H1 (cell line): ENCODE measurements at regions not wholly inside any gene's neighbourhood (a gene's known extent, or its start where the extent isn't known, plus 50 kb on each side); places are given as distances from the start of the nearest gene placed in this dataset.

ENCODE experiments used
- CTCF ChIA-PET: fragments of 300-600 bp; sonication (Branson Sonifier 250); formaldehyde crosslinking; loops from one replicate; lab custom pipeline; 2021; ENCODE audit not compliant: partially characterized antibody; lab: Charles Lee
- POLR2A ChIA-PET: fragments of 300-600 bp; sonication (Branson Sonifier 250); formaldehyde crosslinking; loops from one replicate; lab custom pipeline; 2021; ENCODE audit warnings: inconsistent platforms; ENCODE audit not compliant: partially characterized antibody; lab: Charles Lee
- DNase-seq, 2 experiments: peaks; one replicate each; pipeline versions ENCODE4 v3.0.0 to v3.0.0-alpha.2; 2010 to 2022; ENCODE audit warnings: low spot score in 2 of 2, low read depth in 1 of 2, mixed read lengths in 1 of 2
- FAIRE-seq: peaks from 2 replicates; lab custom pipeline; 2011; peaks lifted over from hg19 to GRCh38; lab: Jason Lieb, UNC
- H2AFZ ChIP-seq: 2 replicates; pipeline ENCODE4 v1.8.1; 2012; ENCODE audit warnings: low read length, inconsistent platforms
- H2AK5ac ChIP-seq: 2 replicates; pipeline ENCODE4 v1.6.1; 2013; ENCODE audit warnings: low read depth, low read length
- H2BK120ac ChIP-seq: replicated peaks from 2 replicates; pipeline ENCODE3; 2013; ENCODE audit warnings: low read depth, low read length, inconsistent platforms
- H2BK12ac ChIP-seq: 2 replicates; pipeline ENCODE4 v1.6.1; 2013; ENCODE audit warnings: low read depth, low read length
- H2BK15ac ChIP-seq: 2 replicates; pipeline ENCODE4 v1.6.1; 2013; ENCODE audit warnings: low read length
- H2BK20ac ChIP-seq: 2 replicates; pipeline ENCODE4 v1.6.1; 2013; ENCODE audit warnings: low read length
- H2BK5ac ChIP-seq: 2 replicates; pipeline ENCODE4 v1.6.1; 2013; ENCODE audit warnings: low read depth, low read length
- H3K14ac ChIP-seq: 2 replicates; pipeline ENCODE4 v1.6.1; 2013; ENCODE audit warnings: inconsistent platforms; ENCODE audit not compliant: insufficient read length
- H3K18ac ChIP-seq: 2 replicates; pipeline ENCODE4 v1.6.1; 2013; ENCODE audit warnings: low read length; ENCODE audit errors: extremely low read depth
- H3K23ac ChIP-seq: 2 replicates; pipeline ENCODE4 v1.6.1; 2013; ENCODE audit warnings: inconsistent platforms; ENCODE audit not compliant: insufficient read length
- H3K23me2 ChIP-seq: 2 replicates; pipeline ENCODE4 v1.6.1; 2013; ENCODE audit warnings: low read depth, low read length
- H3K27ac ChIP-seq: 2 replicates; pipeline ENCODE4 v1.6.1; 2011; ENCODE audit warnings: low read depth, low read length, inconsistent platforms
- H3K27me3 ChIP-seq, 4 experiments: replicated peaks in 1 of 4; 1 replicate in 1 of 4; 2 replicates in 3 of 4; pipeline versions ENCODE4 v1.6.1 to v1.8.1; 2011 to 2013; ENCODE audit warnings: low read length in 3 of 4, mild to moderate bottlenecking in 3 of 4, inconsistent platforms in 2 of 4, mixed read lengths in 2 of 4, moderate library complexity in 1 of 4; ENCODE audit not compliant: control insufficient read depth in 3 of 4, insufficient read depth in 3 of 4; ENCODE audit errors: extremely low read depth in 1 of 4
- H3K36me3 ChIP-seq, 4 experiments: 2 replicates each; pipeline versions ENCODE4 v1.6.1 to v1.8.1; 2011 to 2013; ENCODE audit warnings: mild to moderate bottlenecking in 4 of 4, low read length in 3 of 4, moderate library complexity in 2 of 4, control low read depth in 1 of 4, inconsistent platforms in 1 of 4; ENCODE audit not compliant: insufficient read depth in 4 of 4, control insufficient read depth in 2 of 4
- H3K4ac ChIP-seq: replicated peaks from 2 replicates; pipeline ENCODE3; 2013; ENCODE audit warnings: low read length, low read depth, mixed read lengths, inconsistent platforms; ENCODE audit not compliant: insufficient read length
- H3K4me1 ChIP-seq, 4 experiments: replicated peaks in 1 of 4; 1 replicate in 1 of 4; 2 replicates in 3 of 4; pipeline versions ENCODE4 v1.6.1 to v1.8.1; 2011 to 2013; ENCODE audit warnings: low read length in 3 of 4, inconsistent platforms in 2 of 4, mixed read lengths in 1 of 4; ENCODE audit not compliant: insufficient read depth in 4 of 4, control insufficient read depth in 3 of 4
- H3K4me2 ChIP-seq, 2 experiments: 2 replicates each; pipeline versions ENCODE4 v1.6.1 to v1.8.1; 2011 to 2013; ENCODE audit warnings: low read depth in 2 of 2, low read length in 2 of 2, control low read depth in 1 of 2, inconsistent platforms in 1 of 2, mild to moderate bottlenecking in 1 of 2; ENCODE audit not compliant: insufficient read depth in 1 of 2
- H3K4me3 ChIP-seq, 4 experiments: fragments of 200-600, 300-600 bp in 1 of 4; sonication (generic), shearing (Covaris generic), sonication (Bioruptor Twin) in 1 of 4; 2 replicates each; pipeline versions ENCODE4 v1.5.1 to v1.8.1; 2011 to 2016; ENCODE audit warnings: low read length in 4 of 4, low read depth in 3 of 4, control low read depth in 2 of 4, inconsistent platforms in 2 of 4, mild to moderate bottlenecking in 2 of 4, mixed read lengths in 1 of 4, moderate library complexity in 1 of 4; ENCODE audit not compliant: insufficient read depth in 2 of 4; ENCODE audit errors: extremely low read depth in 1 of 4
- H3K56ac ChIP-seq: replicated peaks from 2 replicates; pipeline ENCODE3; 2013; ENCODE audit warnings: low read depth, mild to moderate bottlenecking, mixed read lengths, low read length, inconsistent platforms; ENCODE audit not compliant: insufficient read length
- H3K79me1 ChIP-seq: 2 replicates; pipeline ENCODE4 v1.6.1; 2013; ENCODE audit warnings: low read depth, low read length, control low read depth
- H3K79me2 ChIP-seq, 2 experiments: 2 replicates each; pipeline versions ENCODE4 v1.6.1 to v1.8.1; 2012 to 2013; ENCODE audit warnings: low read length in 2 of 2, mild to moderate bottlenecking in 2 of 2, inconsistent platforms in 1 of 2; ENCODE audit not compliant: insufficient read depth in 2 of 2, control insufficient read depth in 1 of 2
- H3K9ac ChIP-seq, 4 experiments: replicated peaks in 1 of 4; 1 replicate in 1 of 4; 2 replicates in 3 of 4; pipeline versions ENCODE4 v1.6.1 to v1.8.1; 2011 to 2013; ENCODE audit warnings: low read depth in 3 of 4, low read length in 3 of 4, control low read depth in 2 of 4, mild to moderate bottlenecking in 2 of 4, moderate library complexity in 2 of 4, inconsistent platforms in 1 of 4; ENCODE audit errors: extremely low read depth in 1 of 4
- H3K9me3 ChIP-seq, 2 experiments: 2 replicates each; pipeline versions ENCODE4 v1.6.1 to v1.8.1; 2012 to 2013; ENCODE audit warnings: mild to moderate bottlenecking in 2 of 2, moderate library complexity in 2 of 2, control low read depth in 1 of 2, inconsistent platforms in 1 of 2, low read depth in 1 of 2, low read length in 1 of 2, mixed read lengths in 1 of 2; ENCODE audit not compliant: insufficient read depth in 2 of 2
- H4K20me1 ChIP-seq, 2 experiments: replicated peaks in 1 of 2; 2 replicates each; pipeline versions ENCODE3 to v1.8.1; 2011 to 2013; ENCODE audit warnings: inconsistent platforms in 2 of 2, low read length in 2 of 2, mild to moderate bottlenecking in 1 of 2; ENCODE audit not compliant: insufficient read depth in 2 of 2, control insufficient read depth in 1 of 2
- H4K5ac ChIP-seq: 2 replicates; pipeline ENCODE4 v1.6.1; 2013; ENCODE audit warnings: low read length, low read depth, mixed read lengths, inconsistent platforms; ENCODE audit not compliant: insufficient read length
- H4K8ac ChIP-seq: 2 replicates; pipeline ENCODE4 v1.8.0; 2013; ENCODE audit warnings: mild to moderate bottlenecking, moderate library complexity, low read length, inconsistent platforms; ENCODE audit not compliant: insufficient read depth; ENCODE audit errors: extremely low read depth
- H4K91ac ChIP-seq: replicated peaks from 2 replicates; pipeline ENCODE3; 2013; ENCODE audit warnings: low read length, mixed read lengths, inconsistent platforms; ENCODE audit not compliant: insufficient read length
- ATF2 ChIP-seq: IDR thresholded peaks from 2 replicates; pipeline ENCODE4 v1.6.1; 2012; ENCODE audit warnings: low read length, inconsistent platforms
- ATF3 ChIP-seq: IDR thresholded peaks from 2 replicates; pipeline ENCODE4 v1.6.1; 2011; ENCODE audit warnings: low read depth, mild to moderate bottlenecking, low read length; ENCODE audit not compliant: insufficient read depth
- BCL11A ChIP-seq, 2 experiments: IDR thresholded peaks; one replicate each; pipeline ENCODE4 v1.6.1; 2011; ENCODE audit warnings: low read depth in 2 of 2, low read length in 2 of 2, mild to moderate bottlenecking in 2 of 2
- CHD2 ChIP-seq: IDR thresholded peaks from 2 replicates; pipeline ENCODE4 v1.6.1; 2012; ENCODE audit warnings: low read length, improper control_type of control experiment
- JUN ChIP-seq: IDR thresholded peaks from 2 replicates; pipeline ENCODE4 v1.6.1; 2011; ENCODE audit warnings: low read depth, mild to moderate bottlenecking, improper control_type of control experiment, low read length
- KDM1A ChIP-seq: fragments of 200-600, 300-600 bp; sonication (generic); IDR thresholded peaks from 2 replicates; pipeline ENCODE4 v1.7.1; 2016; ENCODE audit warnings: mild to moderate bottlenecking, low read length, borderline replicate concordance
- POU5F1 ChIP-seq: IDR thresholded peaks from 2 replicates; pipeline ENCODE4 v1.6.1; 2011; ENCODE audit warnings: low read depth, mild to moderate bottlenecking, low read length, moderate library complexity
- SIRT6 ChIP-seq: IDR thresholded peaks from one replicate; pipeline ENCODE4 v1.7.1; 2012; ENCODE audit warnings: low read length, inconsistent platforms
- SIX5 ChIP-seq: IDR thresholded peaks from 2 replicates; pipeline ENCODE4 v1.6.1; 2011; ENCODE audit warnings: mild to moderate bottlenecking, low read depth, low read length
- SP1 ChIP-seq: IDR thresholded peaks from 2 replicates; pipeline ENCODE4 v1.6.1; 2011; ENCODE audit warnings: low read depth, low read length
- SUZ12 ChIP-seq: fragments of 200-600 bp; sonication (generic); IDR thresholded peaks from 2 replicates; pipeline ENCODE4 v1.6.1; 2012; ENCODE audit warnings: mild to moderate bottlenecking, inconsistent platforms, low read length, moderate library complexity, mixed read lengths
- TAF1 ChIP-seq: IDR thresholded peaks from 2 replicates; pipeline ENCODE4 v1.6.1; 2011; ENCODE audit warnings: mild to moderate bottlenecking, low read depth, low read length
- USF2 ChIP-seq: IDR thresholded peaks from 2 replicates; pipeline ENCODE4 v1.6.1; 2011; ENCODE audit warnings: low read length, improper control_type of control experiment
- WGBS, 2 experiments: shearing (Covaris generic) in 1 of 2; methylation state at CpG; one replicate each; pipeline versions ENCODE4 v1.1.6 to v1.1.7; 2013 to 2015; ENCODE audit warnings: low lambda C conversion rate in 2 of 2, mixed read lengths in 2 of 2, inconsistent platforms in 1 of 2, low coverage in 1 of 2, missing lambda C conversion rate in 1 of 2; ENCODE audit not compliant: insufficient replicate concordance in 2 of 2, insufficient coverage in 1 of 2, insufficient read length in 1 of 2; ENCODE audit errors: extremely low coverage in 1 of 2, missing lambda C conversion rate in 1 of 2; 5-methylcytosine and 5-hydroxymethylcytosine counted together

GRCh38 chr11:29243616-29244015, 773.2 kb downstream of the KCNA4 start:
- H4K20me1 ChIP-seq, result no peaks in the 10 kb centered on the region
- no peak overlapping the region for H2BK120ac ChIP-seq
- no peak overlapping the region for H3K56ac ChIP-seq
- no peak overlapping the region for H4K5ac ChIP-seq
- no peak overlapping the region for H3K18ac ChIP-seq
- no peak overlapping the region for H3K4ac ChIP-seq
- no peaks in the 10 kb centered on the region for H3K36me3 ChIP-seq
- no peak overlapping the region for H3K4me2 ChIP-seq
- no peak overlapping the region for H2AK5ac ChIP-seq
- no peak overlapping the region for H4K91ac ChIP-seq
- no peak overlapping the region for H2BK20ac ChIP-seq
- H3K27me3 ChIP-seq, result no peaks in the 10 kb centered on the region
- H3K23me2 ChIP-seq, result no peaks in the 10 kb centered on the region
- H3K4me1 ChIP-seq, result no peaks in the 10 kb centered on the region
- no peak overlapping the region for H3K14ac ChIP-seq
- no peak overlapping the region for H3K27ac ChIP-seq
- POLR2A ChIA-PET, result no interaction called here
- H2BK15ac ChIP-seq, result no peak overlapping the region
- CTCF ChIA-PET, result interaction anchor here (0.6 to 1.0 kb wide), 4 partner anchors 86 to 1612 kb away, joined by 3 to 4 read pairs (median 4); no protein-coding TSS in a partner anchor
- FAIRE-seq (no peak), DNase-seq (no peak)
- no peak overlapping the region for H2AFZ ChIP-seq
- no peak overlapping the region for H3K9ac ChIP-seq
- H2BK5ac ChIP-seq, result no peak overlapping the region
- no peaks in the 10 kb centered on the region for H3K79me2 ChIP-seq
- no peaks in the 10 kb centered on the region for H3K9me3 ChIP-seq
- no peak overlapping the region for H4K8ac ChIP-seq
- 88% methylated on average over 3 of the region's 3 CpGs; no CpG with 5 or more reads in 1 of the 2 experiments for WGBS, 2 experiments
- no peak overlapping the region for H3K4me3 ChIP-seq
- no peaks in the 10 kb centered on the region for H3K79me1 ChIP-seq
- H2BK12ac ChIP-seq, result no peak overlapping the region
- no peak overlapping the region for H3K23ac ChIP-seq
- TF ChIP-seq USF2, result no peak
- no peak for TF ChIP-seq SIX5
- TF ChIP-seq JUN, result no peak
- TF ChIP-seq ATF3, result no peak
- TF ChIP-seq TAF1, result no peak
- TF ChIP-seq SP1, result no peak
- TF ChIP-seq POU5F1, result no peak
- TF ChIP-seq KDM1A, result no peak
- no peak for TF ChIP-seq ATF2
- TF ChIP-seq BCL11A (IDR thresholded peaks at IDR 0.05; ENCODE audit: low read depth in 2 of 2, low read length in 2 of 2), result no peak
- TF ChIP-seq SIRT6, result no peak
- no peak for TF ChIP-seq CHD2
- TF ChIP-seq SUZ12, result no peak
